GM21529 (cell line): ENCODE measurements at regions not wholly inside any gene's neighbourhood (a gene's known extent, or its start where the extent isn't known, plus 50 kb on each side); places are given as distances from the start of the nearest gene placed in this dataset.

ENCODE experiments used
- ATAC-seq: cut with Tn5 transposase; IDR thresholded peaks from one replicate; pipeline ENCODE4 v1.9.1; 2021; ENCODE audit not compliant: unreplicated experiment

DNA sequence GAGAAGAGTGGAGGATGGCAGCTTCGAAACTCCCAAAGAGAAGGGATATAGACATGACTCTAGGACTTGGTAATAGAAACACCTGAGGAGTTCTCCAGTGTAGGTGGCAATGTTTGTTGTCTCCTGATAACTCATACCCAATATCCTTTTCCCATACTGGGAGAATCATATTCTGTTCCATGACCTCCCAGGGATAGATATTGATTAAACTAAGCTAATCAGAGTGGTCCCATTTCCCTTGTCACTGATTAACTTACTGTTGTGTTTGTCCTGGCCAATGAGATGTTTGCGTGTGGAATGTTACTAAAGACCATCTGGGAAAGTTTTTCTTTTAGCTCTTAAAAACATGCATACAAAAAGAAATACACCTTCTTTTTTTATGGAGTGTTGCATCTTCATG is 85.6 kb downstream of the RPL22L1 start:
- ATAC-seq = no peak

DNA sequence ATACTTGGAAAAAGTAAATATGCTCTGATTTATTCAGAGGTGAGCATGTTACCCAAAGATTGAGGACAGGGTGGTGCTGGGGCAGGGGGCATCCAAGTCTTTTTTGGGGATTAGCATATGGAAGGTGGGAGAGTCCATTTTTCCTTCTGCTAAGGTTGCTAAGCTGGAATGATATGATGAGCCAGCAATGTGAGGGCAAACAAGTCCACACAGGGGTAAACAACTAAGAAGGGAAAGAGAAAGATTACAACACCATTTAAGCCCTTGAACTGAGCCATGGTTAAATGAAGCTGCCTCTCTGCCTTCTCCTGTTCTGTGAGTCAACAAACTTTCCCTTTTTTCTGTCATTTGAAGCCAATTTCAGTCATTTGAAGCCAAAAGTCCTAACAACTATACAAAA is 89.0 kb downstream of the RPL22L1 start:
- ATAC-seq = no peak

DNA sequence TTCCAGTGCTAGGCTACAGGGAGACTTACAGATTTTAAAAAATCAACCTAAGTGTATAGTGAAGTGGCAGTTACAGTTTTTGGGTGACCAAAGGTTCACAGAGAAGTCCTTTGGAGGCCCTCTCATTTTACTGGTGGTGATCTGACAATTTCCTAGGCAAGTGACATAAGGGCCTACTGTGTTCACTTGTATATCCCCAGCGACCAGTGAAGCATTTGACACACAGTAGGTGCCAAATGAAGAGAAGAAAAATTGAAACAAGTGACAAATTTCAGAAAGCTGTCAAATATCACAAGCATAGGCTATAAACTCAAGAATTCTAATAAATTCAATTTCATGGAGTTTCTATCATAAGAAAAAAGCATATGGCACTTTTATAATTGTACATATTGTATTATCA is 89.5 kb downstream of the RPL22L1 start:
- no peak for ATAC-seq

DNA sequence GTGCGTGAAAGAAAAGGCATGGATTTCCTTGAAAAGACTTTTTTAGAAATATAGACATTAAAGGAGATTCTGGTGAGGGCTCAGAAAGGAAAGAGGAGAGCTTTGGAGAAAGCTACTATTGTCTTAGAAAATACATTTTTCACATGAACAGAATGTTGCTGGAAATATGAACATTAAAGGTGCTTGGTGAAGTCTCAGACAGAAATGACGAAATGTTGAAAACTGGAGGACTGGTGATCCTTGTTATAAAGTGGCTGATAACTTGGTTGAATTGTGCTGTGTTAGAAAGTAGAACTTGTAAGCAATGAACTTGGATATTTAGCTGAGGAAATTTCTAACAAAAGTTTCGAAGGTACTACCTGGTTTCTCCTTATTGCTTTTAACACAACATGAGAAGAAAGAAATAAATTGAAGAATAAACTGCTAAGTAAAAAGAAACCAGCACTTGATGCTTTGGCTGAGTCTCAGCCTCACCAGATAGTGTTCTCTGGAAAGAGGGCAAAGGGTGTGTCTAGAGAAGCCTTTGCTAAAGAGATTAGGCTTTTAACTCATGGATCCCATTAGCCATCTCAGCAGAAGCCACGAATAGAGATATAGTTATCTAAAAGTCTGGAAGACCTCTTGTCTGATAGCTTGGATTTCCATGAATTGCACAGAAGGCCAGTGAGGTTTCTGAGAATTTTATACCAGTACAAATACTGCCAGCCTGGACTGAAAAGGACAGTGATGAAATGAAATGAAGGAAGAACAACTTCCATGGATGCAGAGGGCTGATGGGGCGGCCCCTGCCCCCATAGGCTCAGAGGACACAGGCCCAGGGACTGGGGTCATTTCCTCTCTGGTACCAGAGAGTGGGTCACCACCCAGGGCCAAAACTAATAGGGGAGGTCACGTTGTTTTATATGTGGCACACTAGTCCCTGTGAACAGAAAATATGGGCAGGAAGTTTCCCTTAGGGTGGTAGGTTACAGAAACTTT is 91.5 kb downstream of the RPL22L1 start:
- ATAC-seq = no peak

DNA sequence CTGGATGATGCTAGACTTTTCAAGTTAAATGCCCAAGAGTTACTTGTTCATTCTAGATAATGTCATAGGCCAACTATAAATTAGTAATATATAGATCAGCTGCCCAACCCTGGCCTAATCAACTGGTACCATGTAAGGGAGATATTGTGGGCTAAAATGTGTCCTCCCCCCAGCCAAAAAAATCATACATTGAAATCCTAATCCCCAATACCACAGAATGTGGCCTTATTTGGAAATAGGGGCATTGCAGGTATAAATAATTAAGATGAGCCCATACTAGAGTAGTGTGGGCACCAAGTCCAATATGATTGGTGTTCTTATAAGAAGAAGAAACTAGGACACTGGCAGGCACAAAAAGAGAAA is 92.5 kb downstream of the RPL22L1 start:
- no peak for ATAC-seq

DNA sequence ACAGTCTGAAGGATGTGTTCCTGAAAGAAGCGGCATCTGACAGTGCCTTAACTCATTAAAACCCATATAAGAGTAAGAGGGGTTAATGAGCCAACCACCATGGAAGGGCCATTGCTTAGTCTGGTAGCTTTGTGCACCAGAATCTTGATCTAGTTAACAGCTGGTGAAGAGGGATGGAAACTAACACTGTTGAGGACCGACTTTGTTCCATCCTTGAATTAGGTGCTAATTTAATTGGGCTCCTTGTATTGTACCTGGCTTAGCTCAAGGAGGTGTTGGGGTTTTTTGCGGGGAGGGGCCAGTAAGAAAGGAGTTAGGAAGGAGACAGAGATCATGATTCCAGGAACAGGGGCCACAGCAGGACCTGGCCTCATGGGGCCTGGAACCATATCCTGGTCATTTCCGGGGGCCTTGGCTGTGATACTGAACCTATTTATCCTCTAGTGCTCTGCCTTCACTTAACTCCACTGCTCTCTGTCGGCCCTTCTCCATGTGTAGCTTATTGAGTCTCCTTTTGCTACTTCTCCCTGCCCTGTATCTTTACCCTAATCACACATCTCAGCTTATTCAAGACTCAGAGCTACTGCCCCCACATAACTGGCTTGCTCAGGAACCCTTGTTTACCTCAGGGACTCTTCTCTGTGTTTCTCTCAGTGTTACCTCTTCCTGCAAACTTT is 93.0 kb downstream of the RPL22L1 start:
- ATAC-seq = no peak

DNA sequence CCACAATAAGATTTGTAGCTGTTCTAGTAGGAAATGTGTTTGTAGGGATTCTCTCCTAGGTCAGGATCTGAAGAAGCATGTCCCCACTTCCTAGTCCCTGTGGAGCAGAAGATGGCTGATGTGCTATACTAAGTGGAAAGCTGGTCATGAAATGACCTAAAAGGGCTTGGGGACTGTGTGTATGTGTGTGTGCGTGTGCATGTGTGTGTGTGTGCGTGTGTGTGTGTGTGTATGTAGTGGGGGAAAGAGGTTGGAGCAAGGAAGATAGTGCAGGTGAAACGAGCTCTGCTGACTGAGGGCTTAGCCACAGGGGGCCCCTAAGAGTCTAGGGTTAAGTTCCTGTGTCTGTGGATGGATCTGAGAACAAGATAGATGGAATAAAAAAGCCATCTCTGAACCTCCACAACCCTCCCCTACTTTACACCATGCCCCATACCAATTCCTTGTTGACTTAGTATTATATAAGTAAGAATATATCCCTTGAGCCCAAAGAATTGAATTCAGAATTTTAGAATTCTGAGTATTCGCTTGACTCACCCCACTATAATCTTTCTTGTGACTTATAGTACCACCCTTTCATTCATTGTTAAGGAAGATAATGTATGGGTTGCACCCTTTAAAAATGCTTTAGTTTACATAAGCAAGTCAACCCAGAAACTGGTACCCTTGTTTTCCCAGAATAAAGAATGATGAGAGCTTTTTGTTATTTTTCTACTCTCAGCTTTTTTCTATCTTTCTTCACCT is 96.1 kb downstream of the RPL22L1 start:
- no peak for ATAC-seq

DNA sequence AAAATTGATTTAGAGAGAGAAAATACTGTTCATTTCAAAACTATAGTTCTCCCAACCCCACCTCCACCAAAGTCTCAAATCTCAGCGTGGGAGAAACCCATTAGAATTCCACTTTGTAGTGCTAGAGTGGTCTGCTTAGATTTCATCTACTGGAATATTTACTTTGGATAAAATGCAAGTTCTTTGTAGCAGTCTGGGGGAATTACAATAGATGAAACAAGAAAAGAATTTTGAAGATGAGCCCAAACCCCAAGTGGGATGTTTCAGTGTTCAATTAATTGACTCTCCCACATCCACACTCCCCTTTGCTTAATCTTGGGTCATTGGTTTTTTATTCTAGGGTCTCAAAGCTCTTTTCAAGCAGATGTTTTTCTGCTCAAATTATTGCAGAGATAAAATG is 97.8 kb downstream of the RPL22L1 start:
- no peak for ATAC-seq

DNA sequence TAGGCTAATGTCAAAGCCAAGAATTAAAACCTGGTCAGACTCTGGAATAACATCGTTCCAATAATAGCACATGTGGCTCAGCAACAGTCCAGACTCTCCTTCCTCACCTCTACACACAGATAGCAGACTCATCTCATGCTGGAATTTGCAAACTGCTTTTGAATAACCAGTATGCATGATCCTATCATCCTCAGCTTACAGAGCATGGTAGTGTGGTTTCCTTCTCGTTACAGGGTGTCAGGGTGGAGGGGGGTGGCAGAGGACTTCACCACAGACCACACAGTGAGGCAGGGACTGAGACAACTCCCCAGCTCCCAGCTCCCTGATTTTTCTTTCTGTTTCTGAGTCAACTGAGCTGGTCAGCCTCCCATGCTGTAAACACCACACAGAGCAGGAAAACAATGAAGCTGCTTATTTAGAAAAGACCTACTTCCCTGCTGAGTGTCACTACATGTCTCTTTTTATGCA is 101.6 kb downstream of the RPL22L1 start:
- no peak for ATAC-seq

DNA sequence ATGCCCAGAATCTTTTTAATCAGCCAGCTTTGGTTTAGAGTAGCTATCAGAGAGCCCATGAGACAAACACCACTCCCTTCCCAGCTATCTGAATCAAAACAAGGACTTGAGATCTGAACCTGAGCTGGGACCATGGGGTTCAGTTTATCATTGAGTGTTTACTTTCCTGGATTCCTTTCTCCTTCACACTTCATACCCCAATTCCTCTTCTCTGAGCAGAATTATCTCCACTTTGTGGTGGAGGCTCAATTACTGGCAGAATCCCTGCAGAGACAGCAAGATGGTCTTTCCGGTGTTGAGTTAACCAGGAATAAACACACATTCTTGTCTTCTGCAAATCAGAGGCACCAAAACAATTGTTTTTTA is 102.4 kb downstream of the RPL22L1 start:
- ATAC-seq = no peak

DNA sequence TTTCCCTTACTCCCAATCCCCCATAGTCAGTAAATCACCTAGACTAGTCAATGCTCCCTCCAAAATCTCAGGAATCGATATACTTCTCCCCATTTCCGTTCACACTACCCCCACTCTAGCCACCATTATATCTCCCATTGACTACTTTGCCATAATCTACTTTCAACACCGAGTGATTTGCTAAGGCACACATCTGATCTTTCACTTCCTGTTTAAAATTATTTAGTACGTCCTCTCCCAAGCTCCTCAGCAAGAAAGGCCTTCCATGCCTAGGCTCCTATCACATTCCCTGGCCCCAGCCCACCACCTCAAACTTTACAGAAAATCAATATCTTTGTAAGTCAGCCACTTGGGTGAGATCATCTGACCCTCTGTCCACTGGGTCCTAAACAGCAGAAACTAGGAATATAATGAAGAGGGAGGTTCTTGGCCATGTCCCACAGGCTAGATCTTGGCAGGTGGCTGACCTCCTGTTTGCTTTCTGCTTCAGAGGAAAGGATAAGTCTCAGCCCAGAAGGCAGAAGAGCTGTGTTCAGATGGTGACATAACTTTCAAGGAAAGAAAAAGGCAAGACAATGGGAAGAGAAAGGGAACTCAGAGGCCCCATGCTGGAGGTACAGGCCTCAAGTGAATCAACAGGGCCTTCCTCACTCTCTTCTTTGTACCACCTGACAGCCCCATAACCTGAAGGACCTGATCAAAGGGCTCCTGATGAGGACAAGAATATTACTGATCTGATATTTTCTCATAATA is 103.0 kb downstream of the RPL22L1 start:
- ATAC-seq = no peak

DNA sequence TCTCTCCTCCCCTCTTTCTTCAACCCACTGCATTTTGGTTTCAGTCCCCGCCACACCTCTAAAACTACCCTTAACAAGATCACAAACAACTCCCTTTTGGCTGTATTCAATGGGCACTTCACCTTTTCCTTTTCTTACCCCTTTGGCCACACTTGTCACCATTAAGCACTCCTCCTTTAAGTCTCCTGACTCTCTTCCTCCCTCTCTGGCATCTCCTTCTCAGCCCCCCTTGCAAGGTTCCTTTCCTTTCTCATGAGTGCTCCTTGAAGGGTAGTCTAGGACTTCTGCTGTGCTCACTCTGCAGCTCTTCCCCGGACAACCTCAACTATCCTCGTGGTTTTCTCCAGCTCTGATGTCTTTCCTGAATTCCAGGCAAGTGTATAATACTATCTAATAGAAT is 103.7 kb downstream of the RPL22L1 start:
- no peak for ATAC-seq

DNA sequence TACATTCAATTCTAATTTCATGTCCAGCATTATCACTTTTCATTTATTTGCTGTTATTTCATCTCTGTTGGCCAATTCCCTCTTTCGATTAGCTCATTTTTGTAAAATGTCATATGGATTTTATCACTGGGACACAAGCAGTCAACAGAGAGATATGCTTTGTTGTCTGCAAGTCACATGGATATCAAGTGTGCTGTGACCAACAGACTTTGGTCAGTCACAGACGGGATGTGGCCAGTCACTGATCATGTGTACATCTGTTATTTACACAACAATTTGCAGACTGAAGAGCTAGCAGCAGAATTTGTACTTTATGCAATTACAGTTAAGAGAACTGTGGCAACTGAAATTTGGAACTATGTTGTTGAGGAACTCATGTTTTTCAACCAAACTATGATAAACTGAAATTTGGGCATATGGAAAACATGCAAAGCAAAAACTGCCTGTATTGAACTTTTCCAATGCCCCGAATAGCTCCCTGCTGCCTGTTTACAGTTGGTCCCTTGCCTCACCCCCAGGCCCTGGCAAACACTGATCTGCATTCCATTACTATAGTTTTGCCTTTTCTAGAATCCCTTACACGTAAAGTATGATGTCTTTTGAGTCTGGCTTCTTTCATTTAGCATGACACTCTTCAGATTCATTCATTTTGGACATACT is 104.4 kb downstream of the RPL22L1 start:
- ATAC-seq = no peak

DNA sequence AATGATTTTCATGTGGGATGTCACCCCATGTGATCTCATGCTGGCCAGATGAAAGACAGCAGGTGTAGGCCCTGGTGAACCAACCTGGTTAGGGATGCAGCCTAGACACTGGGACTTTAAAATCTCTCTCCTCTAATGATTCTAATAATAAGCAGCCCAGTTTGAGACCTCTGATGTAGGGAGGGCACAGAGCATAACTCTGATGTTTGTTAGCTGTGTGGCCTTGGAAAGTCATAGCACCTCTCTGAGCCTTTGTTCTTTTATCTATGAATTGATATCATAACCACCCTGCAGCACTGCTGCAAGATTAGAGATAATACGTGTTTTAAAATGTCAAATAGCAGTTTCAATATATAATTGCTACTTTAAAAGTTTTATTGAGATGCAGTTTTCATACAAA is 106.0 kb downstream of the RPL22L1 start:
- ATAC-seq = no peak

DNA sequence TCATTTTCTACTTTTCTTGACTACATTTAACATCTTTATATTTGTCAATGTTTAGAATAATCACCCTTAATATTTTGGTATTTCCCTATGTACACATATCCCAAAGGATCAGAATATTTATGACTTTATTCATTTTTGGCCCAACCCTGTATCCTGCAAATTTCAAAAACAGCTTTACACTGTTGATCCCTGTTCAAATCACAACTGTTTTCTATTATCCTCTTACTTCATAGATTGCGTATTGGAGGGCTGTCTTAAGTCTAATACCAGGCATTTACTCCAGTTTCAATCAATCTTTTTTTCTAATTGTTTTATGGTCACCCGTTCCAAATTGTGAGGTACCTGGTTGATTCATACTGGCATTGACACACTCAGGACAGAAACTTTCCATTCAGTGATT is 107.9 kb downstream of the RPL22L1 start:
- ATAC-seq = no peak

DNA sequence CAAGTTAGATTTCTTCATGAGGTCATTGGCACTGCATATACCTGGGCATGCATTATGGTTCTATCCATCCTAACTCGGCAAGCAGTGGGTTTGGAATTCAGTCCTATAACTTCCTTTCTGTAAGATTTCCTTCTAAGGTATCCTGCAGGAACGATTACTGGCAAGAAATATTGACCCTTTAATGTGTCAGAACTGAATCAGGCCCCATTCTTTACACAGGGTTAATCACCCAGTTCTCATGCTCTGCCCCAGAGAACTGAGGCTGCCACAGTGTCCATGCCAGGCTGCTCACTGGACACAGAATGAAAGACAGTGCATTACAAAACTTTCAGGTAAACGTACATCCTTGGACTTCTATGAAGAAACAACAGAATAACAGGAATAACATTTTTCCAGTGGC is 108.9 kb downstream of the RPL22L1 start:
- ATAC-seq = no peak

DNA sequence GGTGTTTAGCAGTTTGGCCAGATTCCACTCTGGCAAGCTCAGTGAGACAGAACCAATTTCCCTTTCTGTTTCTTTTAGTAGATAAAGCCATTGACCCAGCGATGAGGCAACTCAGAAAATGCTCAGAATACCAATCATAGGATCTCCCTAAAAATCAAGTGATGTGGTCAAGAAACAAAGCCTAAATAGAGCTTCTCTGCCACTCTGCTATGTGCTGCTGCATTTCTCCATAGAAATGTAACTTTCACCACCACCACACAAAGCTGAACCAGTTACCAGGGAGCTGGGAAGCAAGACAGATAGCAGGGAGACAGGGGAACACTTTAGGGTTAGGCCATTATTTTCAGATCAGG is 109.8 kb downstream of the RPL22L1 start:
- ATAC-seq = no peak

DNA sequence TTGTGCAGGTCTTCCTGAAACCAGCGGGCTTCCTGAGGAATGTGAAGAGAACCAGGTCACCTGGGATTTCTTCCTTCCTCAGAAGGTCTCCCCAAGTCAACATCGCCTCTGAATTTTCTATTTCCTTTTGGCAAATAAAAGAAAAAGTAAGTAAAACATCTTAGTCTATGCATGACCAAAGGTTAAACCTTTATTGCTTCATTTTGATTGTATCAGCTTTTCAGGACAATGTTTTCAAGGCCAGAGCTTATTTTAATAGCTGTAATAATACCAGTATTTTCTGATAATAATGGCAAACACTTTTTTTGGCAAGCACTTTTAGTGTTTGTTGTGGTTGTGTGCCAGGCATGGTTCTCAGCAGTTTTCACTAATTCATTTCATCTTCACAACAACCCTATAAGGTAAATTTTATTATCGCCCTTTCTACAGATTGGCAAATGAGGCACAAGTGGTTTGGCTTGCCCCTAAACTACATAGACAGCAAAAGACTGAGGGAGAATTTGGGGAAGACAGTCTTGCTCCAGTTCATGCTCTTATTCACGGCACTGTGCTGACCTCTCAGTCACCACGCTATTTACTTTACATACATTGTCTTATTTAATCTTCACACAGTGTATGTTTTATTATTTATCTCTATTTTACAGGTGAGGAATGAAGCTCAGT is 110.4 kb downstream of the RPL22L1 start:
- no peak for ATAC-seq

DNA sequence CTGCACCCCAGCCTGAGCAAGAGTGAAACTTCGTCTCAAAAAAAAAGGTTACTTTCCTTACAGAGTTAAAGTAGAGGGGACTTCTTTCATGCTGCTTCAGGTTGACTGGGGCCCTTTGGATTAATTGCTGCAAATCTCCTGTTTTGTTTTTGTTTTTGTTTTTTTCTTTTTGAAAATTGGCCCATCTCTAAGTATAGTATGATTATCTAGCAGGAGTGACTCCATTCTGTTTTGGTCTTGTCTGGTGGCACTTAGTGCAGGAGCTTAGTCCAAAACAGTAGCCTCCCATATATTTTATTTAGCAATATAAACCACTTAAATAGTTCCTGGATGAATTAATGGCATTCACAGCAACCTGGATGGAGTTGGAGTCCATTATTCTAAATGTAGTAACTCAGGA is 113.0 kb downstream of the RPL22L1 start:
- ATAC-seq = no peak

DNA sequence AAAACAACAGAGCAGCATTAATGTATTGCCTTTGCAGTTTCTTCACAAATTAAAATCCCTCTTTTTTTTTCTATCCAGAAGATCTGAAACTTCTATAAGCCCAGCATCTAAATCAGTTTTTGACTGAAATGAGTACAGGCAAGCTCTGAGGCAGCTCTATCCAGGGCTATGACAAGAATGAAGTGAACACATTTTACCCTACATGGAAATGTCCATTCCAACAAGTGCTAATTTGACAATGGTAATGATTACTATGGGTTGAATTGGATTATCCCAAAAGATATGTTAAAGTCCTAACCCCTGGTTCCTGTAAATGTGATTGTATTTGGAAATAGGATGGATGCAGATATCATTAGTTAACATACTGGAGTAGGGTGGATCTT is 115.7 kb downstream of the RPL22L1 start:
- ATAC-seq = no peak
